ENCODE measurements at regions not wholly inside any gene's neighbourhood (a gene's known extent, or its start where the extent isn't known, plus 50 kb on each side); places are given as distances from the start of the nearest gene placed in this dataset.
A peak's percentile ranks its signal among the peaks of the same experiment; 100 is the strongest.

DNA sequence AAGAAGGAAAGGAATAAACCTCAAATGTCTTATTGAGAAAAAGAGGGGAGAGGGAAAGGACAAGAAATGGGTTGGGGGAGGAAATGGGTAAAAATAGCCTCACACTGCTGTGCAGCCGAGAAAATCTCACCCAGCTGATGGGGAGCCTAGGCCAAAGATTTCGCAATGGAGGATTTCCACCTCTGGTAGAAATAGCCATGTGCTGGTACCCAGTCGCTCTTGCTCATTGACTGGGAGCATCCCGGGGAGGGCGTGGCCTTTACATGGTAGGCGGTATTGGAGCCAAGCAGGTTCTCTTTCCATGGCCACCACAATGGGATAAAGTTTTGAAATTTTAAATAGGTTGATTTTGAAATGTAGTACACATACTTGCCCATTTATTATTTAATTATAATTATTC lies 255.1 kb upstream of the LDB2 start:
- Mint-ChIP-seq H3K4me3 (no peak overlapping the region), H3K4me1 (no peaks in the 10 kb centered on the region), H3K9me3 (peaks cover 5% of the 10 kb centered on the region), H3K27me3 (ENCODE audit: insufficient read depth, low read depth) (no peaks in the 10 kb centered on the region), H3K27ac (no peak overlapping the region), H3K36me3 (peaks cover 2% of the 10 kb centered on the region)
- DNase-seq (ENCODE audit: low spot score) = no peak
- no peaks in the 10 kb centered on the region for H3K27me3 ChIP-seq
- TF ChIP-seq, protein P1, sequence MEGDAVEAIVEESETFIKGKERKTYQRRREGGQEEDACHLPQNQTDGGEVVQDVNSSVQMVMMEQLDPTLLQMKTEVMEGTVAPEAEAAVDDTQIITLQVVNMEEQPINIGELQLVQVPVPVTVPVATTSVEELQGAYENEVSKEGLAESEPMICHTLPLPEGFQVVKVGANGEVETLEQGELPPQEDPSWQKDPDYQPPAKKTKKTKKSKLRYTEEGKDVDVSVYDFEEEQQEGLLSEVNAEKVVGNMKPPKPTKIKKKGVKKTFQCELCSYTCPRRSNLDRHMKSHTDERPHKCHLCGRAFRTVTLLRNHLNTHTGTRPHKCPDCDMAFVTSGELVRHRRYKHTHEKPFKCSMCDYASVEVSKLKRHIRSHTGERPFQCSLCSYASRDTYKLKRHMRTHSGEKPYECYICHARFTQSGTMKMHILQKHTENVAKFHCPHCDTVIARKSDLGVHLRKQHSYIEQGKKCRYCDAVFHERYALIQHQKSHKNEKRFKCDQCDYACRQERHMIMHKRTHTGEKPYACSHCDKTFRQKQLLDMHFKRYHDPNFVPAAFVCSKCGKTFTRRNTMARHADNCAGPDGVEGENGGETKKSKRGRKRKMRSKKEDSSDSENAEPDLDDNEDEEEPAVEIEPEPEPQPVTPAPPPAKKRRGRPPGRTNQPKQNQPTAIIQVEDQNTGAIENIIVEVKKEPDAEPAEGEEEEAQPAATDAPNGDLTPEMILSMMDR (IDR thresholded peaks at IDR 0.05) = no peak
- TF ChIP-seq EZH2 (IDR thresholded peaks at IDR 0.05) (no peak), EZH2phosphoT487 (IDR thresholded peaks at IDR 0.05) (no peak)
- H3K27ac ChIP-seq = no peak overlapping the region
- H3K36me3 ChIP-seq = no peaks in the 10 kb centered on the region
- H2AFZ ChIP-seq (replicated peaks) = peak overlapping the region; percentile 23
- H4K20me1 ChIP-seq (ENCODE audit: low read depth) = no peaks in the 10 kb centered on the region
- H3F3A ChIP-seq (ENCODE audit: low read depth) = no peaks in the 10 kb centered on the region
- H3K4me3 ChIP-seq = no peak overlapping the region
- H3K79me2 ChIP-seq (ENCODE audit: low read depth) = no peaks in the 10 kb centered on the region
- no peaks in the 10 kb centered on the region for H3K9me3 ChIP-seq (ENCODE audit: low read depth)
- H3K4me2 ChIP-seq = no peak overlapping the region
- H3K9ac ChIP-seq = no peak overlapping the region
- H3K4me1 ChIP-seq = no peaks in the 10 kb centered on the region

DNA sequence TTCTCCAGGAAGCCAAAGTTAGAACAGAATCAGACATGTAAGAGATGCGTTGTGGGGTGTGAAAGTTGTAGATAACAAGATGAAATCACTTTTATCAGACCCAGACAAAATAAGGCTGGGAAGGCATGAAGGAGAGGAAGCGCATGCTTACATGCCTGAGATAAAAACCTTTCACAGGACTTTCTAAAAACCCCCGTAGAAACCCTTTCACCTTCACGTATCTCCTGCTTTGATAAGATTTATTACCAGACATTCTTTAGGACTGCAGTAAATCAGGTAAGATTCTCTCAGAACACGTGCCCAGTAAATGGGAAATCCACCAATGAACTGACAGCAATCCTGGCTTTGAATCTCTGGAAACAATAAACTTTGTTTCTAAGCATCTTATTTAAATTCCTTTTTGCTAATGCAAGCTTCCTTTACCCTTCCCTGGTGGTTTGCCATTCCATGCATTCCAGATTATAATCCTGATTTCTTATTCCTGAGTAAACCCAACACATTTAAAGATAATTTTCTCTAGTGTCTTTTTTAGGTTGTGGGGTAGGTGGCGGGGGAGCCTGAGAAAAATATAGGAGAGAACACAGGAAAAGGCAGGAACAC lies 254.6 kb upstream of the LDB2 start:
- Histone ChIP-seq H3K9ac (no peak overlapping the region), H3K4me1 (no peaks in the 10 kb centered on the region), H3K4me3 (no peak overlapping the region), H3K9me3 (ENCODE audit: low read depth) (no peaks in the 10 kb centered on the region), H3K27me3 (no peaks in the 10 kb centered on the region), H2AFZ (replicated peaks) (peak overlapping the region; percentile 23), H3F3A (ENCODE audit: low read depth) (no peaks in the 10 kb centered on the region), H4K20me1 (ENCODE audit: low read depth) (no peaks in the 10 kb centered on the region), H3K4me2 (no peak overlapping the region), H3K79me2 (ENCODE audit: low read depth) (no peaks in the 10 kb centered on the region), H3K27ac (no peak overlapping the region), H3K36me3 (no peaks in the 10 kb centered on the region)
- no peaks in the 10 kb centered on the region for H3K27me3 Mint-ChIP-seq (ENCODE audit: insufficient read depth, low read depth)
- no peak overlapping the region for H3K4me3 Mint-ChIP-seq
- peaks cover 2% of the 10 kb centered on the region for H3K36me3 Mint-ChIP-seq
- DNase-seq (ENCODE audit: low spot score) = no peak
- H3K27ac Mint-ChIP-seq = no peak overlapping the region
- H3K4me1 Mint-ChIP-seq = no peaks in the 10 kb centered on the region
- TF ChIP-seq, protein P1 (IDR thresholded peaks at IDR 0.05) = no peak
- TF ChIP-seq EZH2phosphoT487 (IDR thresholded peaks at IDR 0.05) (no peak), EZH2 (IDR thresholded peaks at IDR 0.05) (no peak)
- H3K9me3 Mint-ChIP-seq = peaks cover 7% of the 10 kb centered on the region

DNA sequence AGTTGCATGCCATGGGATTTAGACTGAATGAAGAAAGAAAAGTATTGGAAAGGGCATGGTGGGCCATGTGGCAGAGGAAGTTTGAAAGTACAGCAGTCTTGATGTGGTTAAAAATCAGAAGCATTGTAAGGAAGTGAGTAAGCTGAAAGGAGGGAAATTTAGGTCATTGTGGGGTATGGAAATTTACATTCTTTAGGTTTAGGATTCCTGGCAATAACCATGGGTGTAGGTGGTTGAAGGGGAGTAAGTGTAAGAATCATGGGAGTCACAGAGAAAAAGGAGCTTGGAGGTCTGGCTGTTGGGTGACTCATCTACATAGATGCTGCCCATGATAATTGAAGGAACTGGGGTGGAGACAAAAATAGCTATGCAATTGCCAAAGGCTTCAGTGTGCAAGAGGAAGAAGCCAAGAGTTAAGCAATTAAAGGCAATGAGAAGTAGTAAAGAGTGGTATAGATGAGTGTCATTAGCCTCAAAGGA lies 243.8 kb upstream of the LDB2 start:
- Histone ChIP-seq H4K20me1 (ENCODE audit: low read depth) (no peaks in the 10 kb centered on the region), H3K9ac (no peak overlapping the region), H3K9me3 (ENCODE audit: low read depth) (no peaks in the 10 kb centered on the region), H3K27me3 (no peaks in the 10 kb centered on the region), H3K79me2 (ENCODE audit: low read depth) (no peaks in the 10 kb centered on the region), H3K36me3 (no peaks in the 10 kb centered on the region), H3K4me2 (no peak overlapping the region), H3K4me3 (no peak overlapping the region), H3K27ac (no peak overlapping the region), H3F3A (ENCODE audit: low read depth) (no peaks in the 10 kb centered on the region), H2AFZ (replicated peaks) (no peak overlapping the region), H3K4me1 (no peaks in the 10 kb centered on the region)
- H3K4me3 Mint-ChIP-seq = no peak overlapping the region
- peak overlapping the region; percentile 3 for H3K27ac Mint-ChIP-seq
- peaks cover 3% of the 10 kb centered on the region for H3K27me3 Mint-ChIP-seq (ENCODE audit: insufficient read depth, low read depth)
- no peaks in the 10 kb centered on the region for H3K4me1 Mint-ChIP-seq
- H3K36me3 Mint-ChIP-seq = no peaks in the 10 kb centered on the region
- H3K9me3 Mint-ChIP-seq = peaks cover 21% of the 10 kb centered on the region
- DNase-seq (ENCODE audit: low spot score) = no peak
- no peak for TF ChIP-seq EZH2 (IDR thresholded peaks at IDR 0.05)
- TF ChIP-seq, protein P1 (IDR thresholded peaks at IDR 0.05) = no peak
- no peak for TF ChIP-seq EZH2phosphoT487 (IDR thresholded peaks at IDR 0.05)

All from neural progenitor cell (in vitro differentiated cells).